HEK293T (cell line): ENCODE measurements at regions not wholly inside any gene's neighbourhood (a gene's known extent, or its start where the extent isn't known, plus 50 kb on each side); places are given as distances from the start of the nearest gene placed in this dataset.

ENCODE experiments used
- CTCF ChIA-PET: fragments of 350-600 bp; formaldehyde crosslinking; extraction: SDS; loops from one replicate; lab custom pipeline; 2021; ENCODE audit warnings: antibody characterized with exemption, inconsistent platforms; lab: Yijun Ruan, JAX
- POLR2A ChIA-PET: fragments of 350-600 bp; formaldehyde crosslinking; extraction: SDS; loops from one replicate; lab custom pipeline; 2020; ENCODE audit warnings: antibody characterized with exemption, inconsistent platforms; lab: Yijun Ruan, JAX
- DNase-seq: peaks from one replicate; pipeline ENCODE4 v3.0.0; 2012; ENCODE audit warnings: mixed read lengths; ENCODE audit errors: extremely low spot score
- ARNT ChIP-seq: fragments of 450-650 bp; IDR thresholded peaks from 2 replicates; pipeline ENCODE4 v1.6.1; 2017; ENCODE audit warnings: mild to moderate bottlenecking
- BHLHE40 ChIP-seq: fragments of 450-650 bp; IDR thresholded peaks from 2 replicates; pipeline ENCODE4 v1.6.1; 2016; ENCODE audit warnings: mild to moderate bottlenecking, moderate library complexity, borderline replicate concordance
- CTBP1 ChIP-seq: fragments of 450-650 bp; IDR thresholded peaks from 2 replicates; pipeline ENCODE4 v1.6.1; 2016; ENCODE audit warnings: borderline replicate concordance
- ELF4 ChIP-seq: fragments of 450-650 bp; IDR thresholded peaks from 2 replicates; pipeline ENCODE4 v1.6.1; 2017; ENCODE audit warnings: antibody characterized with exemption
- FOXA1 ChIP-seq: fragments of 450-650 bp; IDR thresholded peaks from 2 replicates; pipeline ENCODE4 v1.6.1; 2016; ENCODE audit warnings: mild to moderate bottlenecking
- FOXK2 ChIP-seq: fragments of 450-650 bp; IDR thresholded peaks from 2 replicates; pipeline ENCODE4 v1.6.1; 2016; ENCODE audit warnings: mild to moderate bottlenecking
- FOXM1 ChIP-seq: fragments of 450-650 bp; IDR thresholded peaks from 2 replicates; pipeline ENCODE4 v1.6.1; 2017; ENCODE audit warnings: mild to moderate bottlenecking, borderline replicate concordance
- HDGF ChIP-seq: fragments of 450-650 bp; IDR thresholded peaks from 2 replicates; pipeline ENCODE4 v1.6.1; 2017; ENCODE audit warnings: antibody characterized with exemption, borderline replicate concordance
- L3MBTL2 ChIP-seq: fragments of 450-650 bp; conservative IDR thresholded peaks from 2 replicates; pipeline ENCODE4 v1.6.1; 2016; ENCODE audit warnings: mild to moderate bottlenecking
- LEF1 ChIP-seq: fragments of 450-650 bp; IDR thresholded peaks from 2 replicates; pipeline ENCODE4 v1.6.1; 2017; ENCODE audit warnings: mild to moderate bottlenecking, borderline replicate concordance
- NFRKB ChIP-seq: fragments of 450-650 bp; IDR thresholded peaks from 2 replicates; pipeline ENCODE4 v1.6.1; 2016; ENCODE audit warnings: mild to moderate bottlenecking, moderate library complexity
- PKNOX1 ChIP-seq: fragments of 450-650 bp; IDR thresholded peaks from 2 replicates; pipeline ENCODE4 v1.6.1; 2016
- SP1 ChIP-seq: fragments of 450-650 bp; IDR thresholded peaks from 2 replicates; pipeline ENCODE4 v1.6.1; 2017
- SUZ12 ChIP-seq: fragments of 450-650 bp; IDR thresholded peaks from 2 replicates; pipeline ENCODE4 v1.6.1; 2016; ENCODE audit warnings: mild to moderate bottlenecking
- TARDBP ChIP-seq: fragments of 450-650 bp; IDR thresholded peaks from 2 replicates; pipeline ENCODE4 v1.6.1; 2016
- ZNF384 ChIP-seq: fragments of 450-650 bp; IDR thresholded peaks from 2 replicates; pipeline ENCODE4 v1.6.1; 2016

GRCh38 chr21:17726047-17726829, 92.9 kb downstream of the C21orf91 start:
- POLR2A ChIA-PET, result no interaction called here
- CTCF ChIA-PET, result interaction anchor here (0.5 kb wide), 1 partner anchor 122 kb away, joined by 3 read pairs; no protein-coding TSS in a partner anchor

GRCh38 chr21:17725339-17725738, 93.8 kb downstream of the C21orf91 start:
- ChIA-PET CTCF (no interaction called here), POLR2A (no interaction called here)
- DNase-seq, result no peak
- no peak for TF ChIP-seq SUZ12
- TF ChIP-seq ZNF384, result no peak
- no peak for TF ChIP-seq FOXA1
- TF ChIP-seq NFRKB, result no peak
- no peak for TF ChIP-seq TARDBP
- TF ChIP-seq BHLHE40, result no peak
- TF ChIP-seq ARNT, result no peak
- TF ChIP-seq PKNOX1, result no peak
- TF ChIP-seq ELF4, result no peak
- TF ChIP-seq SP1, result no peak
- TF ChIP-seq HDGF, result no peak
- no peak for TF ChIP-seq FOXK2
- TF ChIP-seq CTBP1, result no peak
- no peak for TF ChIP-seq L3MBTL2
- TF ChIP-seq FOXM1, result no peak
- TF ChIP-seq LEF1, result no peak

More at GRCh38 chr21:17726047-17726829, 92.9 kb downstream of the C21orf91 start:
- no peak for TF ChIP-seq ARNT
- no peak for TF ChIP-seq TARDBP
- no peak for TF ChIP-seq BHLHE40
- no peak for TF ChIP-seq NFRKB
- TF ChIP-seq FOXK2, result no peak
- no peak for TF ChIP-seq HDGF
- TF ChIP-seq CTBP1, result no peak
- TF ChIP-seq ZNF384, result no peak
- no peak for TF ChIP-seq SP1
- no peak for TF ChIP-seq PKNOX1
- TF ChIP-seq ELF4, result no peak
- no peak for TF ChIP-seq LEF1
- TF ChIP-seq FOXA1, result no peak
- no peak for TF ChIP-seq FOXM1
- DNase-seq, result peak; percentile 31

GRCh38 chr21:17712887-17713286, 100.2 kb upstream of the BTG3 start:
- TF ChIP-seq CTBP1, result no peak
- TF ChIP-seq SP1, result no peak
- no peak for TF ChIP-seq HDGF
- no peak for TF ChIP-seq ZNF384
- TF ChIP-seq FOXM1, result no peak
- no peak for TF ChIP-seq TARDBP
- TF ChIP-seq ELF4, result no peak
- TF ChIP-seq FOXK2, result no peak
- no peak for TF ChIP-seq PKNOX1
- TF ChIP-seq LEF1, result no peak
- no peak for TF ChIP-seq FOXA1
- no peak for TF ChIP-seq BHLHE40
- no peak for TF ChIP-seq NFRKB
- TF ChIP-seq SUZ12, result no peak
- no peak for TF ChIP-seq L3MBTL2
- TF ChIP-seq ARNT, result no peak
- ChIA-PET CTCF (no interaction called here), POLR2A (no interaction called here)
- DNase-seq, result no peak

- no peak for DNase-seq
- ChIA-PET POLR2A (no interaction called here), CTCF (interaction anchor here (0.6 kb wide), 1 partner anchor 654 kb away, joined by 4 read pairs; no protein-coding TSS in a partner anchor)
- TF ChIP-seq SUZ12 (no peak), BHLHE40 (no peak), PKNOX1 (no peak), ZNF384 (no peak), NFRKB (no peak), LEF1 (no peak), CTBP1 (no peak), FOXK2 (no peak), ARNT (no peak), L3MBTL2 (no peak), FOXM1 (no peak), SP1 (no peak), TARDBP (no peak), FOXA1 (no peak)
Observed at GRCh38 chr21:17711896-17712295, 99.2 kb upstream of the BTG3 start.

- CTCF ChIA-PET, result no interaction called here
- no peak for DNase-seq
- POLR2A ChIA-PET, result no interaction called here
- no peak for TF ChIP-seq ELF4
- no peak for TF ChIP-seq ARNT
- no peak for TF ChIP-seq SP1
- TF ChIP-seq FOXM1, result no peak
- no peak for TF ChIP-seq PKNOX1
- no peak for TF ChIP-seq CTBP1
- TF ChIP-seq NFRKB, result no peak
- no peak for TF ChIP-seq HDGF
- no peak for TF ChIP-seq L3MBTL2
- no peak for TF ChIP-seq FOXK2
- no peak for TF ChIP-seq LEF1
- no peak for TF ChIP-seq FOXA1
- no peak for TF ChIP-seq BHLHE40
Observed at GRCh38 chr21:17709266-17709611, 96.5 kb upstream of the BTG3 start.
